ENCODE measurements at regions not wholly inside any gene's neighbourhood (a gene's known extent, or its start where the extent isn't known, plus 50 kb on each side); places are given as distances from the start of the nearest gene placed in this dataset.

- Histone ChIP-seq H3K4me2 (ENCODE audit: insufficient read depth, low read length) (no peak overlapping the region), H2AFZ (ENCODE audit: low read depth, low read length) (no peak overlapping the region), H3K4me1 (ENCODE audit: insufficient read depth, low read length) (no peaks in the 10 kb centered on the region), H3K27me3 (ENCODE audit: insufficient read depth, low read length, poor library complexity) (peaks cover 3% of the 10 kb centered on the region), H3K4me3 (ENCODE audit: low read depth in 1 of 2, low read length in 2 of 2) (no peak overlapping the region), H3K9ac (ENCODE audit: low read depth, low read length) (no peak overlapping the region), H3K9me3 (ENCODE audit: insufficient read depth, low read length, severe bottlenecking) (no peaks in the 10 kb centered on the region), H4K20me1 (ENCODE audit: insufficient read depth, low read length) (no peaks in the 10 kb centered on the region), H3K79me2 (ENCODE audit: insufficient read depth, low read length) (no peaks in the 10 kb centered on the region), H3K36me3 (ENCODE audit: insufficient read depth, low read length) (no peaks in the 10 kb centered on the region), H3K27ac (ENCODE audit: low read length) (no peak overlapping the region)
- no peak for ATAC-seq (ENCODE audit: insufficient read depth, low read depth)
- TF ChIP-seq EZH2 (IDR thresholded peaks at IDR 0.05; ENCODE audit: borderline replicate concordance, low read depth, low read length, severe bottlenecking) (no peak), CTCF (IDR thresholded peaks at IDR 0.05; ENCODE audit: borderline replicate concordance, extremely low read depth, low read length, poor library complexity, severe bottlenecking) (no peak)
- DNase-seq = no peak
Measured at GRCh38 chr10:128566361-128566968, 440.2 kb upstream of the MKI67 start.

- H2AFZ ChIP-seq (ENCODE audit: low read depth, low read length) = no peak overlapping the region
- TF ChIP-seq EZH2 (IDR thresholded peaks at IDR 0.05; ENCODE audit: borderline replicate concordance, low read depth, low read length, severe bottlenecking) (no peak), CTCF (IDR thresholded peaks at IDR 0.05; ENCODE audit: borderline replicate concordance, extremely low read depth, low read length, poor library complexity, severe bottlenecking) (no peak)
- no peak overlapping the region for H3K27ac ChIP-seq (ENCODE audit: low read length)
- ATAC-seq (ENCODE audit: insufficient read depth, low read depth) (no peak), DNase-seq (no peak)
- H3K4me1 ChIP-seq (ENCODE audit: insufficient read depth, low read length) = no peaks in the 10 kb centered on the region
- no peaks in the 10 kb centered on the region for H3K9me3 ChIP-seq (ENCODE audit: insufficient read depth, low read length, severe bottlenecking)
- H3K79me2 ChIP-seq (ENCODE audit: insufficient read depth, low read length) = no peaks in the 10 kb centered on the region
- no peak overlapping the region for H3K4me3 ChIP-seq (ENCODE audit: low read depth in 1 of 2, low read length in 2 of 2)
- no peaks in the 10 kb centered on the region for H4K20me1 ChIP-seq (ENCODE audit: insufficient read depth, low read length)
- no peak overlapping the region for H3K4me2 ChIP-seq (ENCODE audit: insufficient read depth, low read length)
- H3K9ac ChIP-seq (ENCODE audit: low read depth, low read length) = no peak overlapping the region
- peaks cover 4% of the 10 kb centered on the region for H3K27me3 ChIP-seq (ENCODE audit: insufficient read depth, low read length, poor library complexity)
- no peaks in the 10 kb centered on the region for H3K36me3 ChIP-seq (ENCODE audit: insufficient read depth, low read length)
Measured at GRCh38 chr10:128567551-128567950, 441.3 kb upstream of the MKI67 start.

GRCh38 chr10:128568041-128568440 is 441.8 kb upstream of the MKI67 start:
- Histone ChIP-seq H3K9me3 (ENCODE audit: insufficient read depth, low read length, severe bottlenecking) (no peaks in the 10 kb centered on the region), H3K79me2 (ENCODE audit: insufficient read depth, low read length) (no peaks in the 10 kb centered on the region), H3K27me3 (ENCODE audit: insufficient read depth, low read length, poor library complexity) (peaks cover 7% of the 10 kb centered on the region), H2AFZ (ENCODE audit: low read depth, low read length) (no peak overlapping the region), H4K20me1 (ENCODE audit: insufficient read depth, low read length) (no peaks in the 10 kb centered on the region), H3K4me2 (ENCODE audit: insufficient read depth, low read length) (no peak overlapping the region), H3K4me1 (ENCODE audit: insufficient read depth, low read length) (no peaks in the 10 kb centered on the region), H3K27ac (ENCODE audit: low read length) (no peak overlapping the region), H3K9ac (ENCODE audit: low read depth, low read length) (no peak overlapping the region), H3K4me3 (ENCODE audit: low read depth in 1 of 2, low read length in 2 of 2) (no peak overlapping the region), H3K36me3 (ENCODE audit: insufficient read depth, low read length) (no peaks in the 10 kb centered on the region)
- no peak for DNase-seq
- no peak for TF ChIP-seq EZH2 (IDR thresholded peaks at IDR 0.05; ENCODE audit: borderline replicate concordance, low read depth, low read length, severe bottlenecking)
- TF ChIP-seq CTCF (IDR thresholded peaks at IDR 0.05; ENCODE audit: borderline replicate concordance, extremely low read depth, low read length, poor library complexity, severe bottlenecking) = no peak
- ATAC-seq (ENCODE audit: insufficient read depth, low read depth) = no peak
